Fibroblast of gingiva (primary cell): ENCODE measurements at regions not wholly inside any gene's neighbourhood (a gene's known extent, or its start where the extent isn't known, plus 50 kb on each side); places are given as distances from the start of the nearest gene placed in this dataset.

ENCODE experiments used
- DNase-seq: peaks from one replicate; pipeline ENCODE4 v3.0.0-alpha.2; 2011; ENCODE audit warnings: low read depth

GRCh38 chr1:43065616-43066399 lies 106.3 kb downstream of the EBNA1BP2 start:
- no peak for DNase-seq

DNA sequence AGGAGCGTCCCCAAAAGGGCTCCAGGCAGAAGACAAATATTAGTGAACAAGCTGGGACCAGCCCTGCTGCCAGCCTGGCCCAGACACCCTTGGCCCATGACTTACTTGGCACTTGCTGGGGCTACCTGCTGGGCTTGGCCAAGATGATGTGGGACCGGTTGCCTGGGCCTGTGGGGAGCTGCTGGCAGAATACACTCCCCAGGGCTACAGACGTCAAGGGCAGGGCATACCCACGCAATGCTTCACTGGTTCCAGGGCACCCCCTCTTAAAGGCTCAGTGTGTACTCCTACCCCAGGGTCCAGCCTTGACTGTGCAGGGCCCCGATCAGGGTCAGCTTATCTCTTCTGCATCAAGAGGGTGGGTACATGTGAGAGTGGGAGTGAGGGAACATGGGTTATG lies 106.5 kb upstream of the SLC2A1 start:
- no peak for DNase-seq

DNA sequence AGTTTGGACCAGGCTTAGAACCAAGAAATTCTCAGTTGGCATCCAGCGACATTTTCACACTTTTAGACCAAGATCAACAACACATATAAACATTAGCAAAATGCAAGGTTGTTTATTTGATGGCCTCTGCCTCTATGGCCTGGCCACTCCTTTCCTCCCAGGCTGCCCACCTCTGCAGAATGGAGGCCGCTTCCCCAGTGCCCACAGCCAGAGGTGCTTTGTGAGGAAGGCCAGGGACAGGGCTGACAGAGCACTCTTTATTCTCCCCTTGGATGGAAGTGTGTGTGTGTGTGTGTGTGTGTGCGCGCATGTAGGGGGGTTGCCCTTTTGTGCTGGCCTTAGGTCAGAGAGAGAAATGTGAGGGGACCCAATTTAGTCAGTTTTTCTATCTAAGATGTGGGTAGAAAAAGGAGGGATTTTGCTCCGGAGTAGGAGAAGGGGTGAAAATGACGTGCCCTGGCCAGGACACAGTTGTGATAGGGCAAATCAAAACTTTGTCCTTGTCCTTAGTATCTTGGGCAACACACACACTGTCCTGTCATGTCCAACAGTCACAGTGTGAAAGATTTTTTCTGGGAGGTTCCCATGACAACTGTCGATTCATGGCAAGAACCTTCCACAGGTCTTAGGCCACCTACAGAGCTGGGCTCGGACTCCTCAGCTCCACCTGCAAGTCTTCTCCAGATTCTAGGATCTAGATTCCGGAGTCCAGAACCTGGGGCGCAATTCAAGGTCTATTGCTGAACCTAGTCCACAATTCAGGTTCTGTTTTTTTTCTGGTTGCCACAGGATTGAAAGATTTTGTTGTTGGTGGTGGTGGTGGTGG lies 104.9 kb upstream of the SLC2A1 start:
- no peak for DNase-seq

DNA sequence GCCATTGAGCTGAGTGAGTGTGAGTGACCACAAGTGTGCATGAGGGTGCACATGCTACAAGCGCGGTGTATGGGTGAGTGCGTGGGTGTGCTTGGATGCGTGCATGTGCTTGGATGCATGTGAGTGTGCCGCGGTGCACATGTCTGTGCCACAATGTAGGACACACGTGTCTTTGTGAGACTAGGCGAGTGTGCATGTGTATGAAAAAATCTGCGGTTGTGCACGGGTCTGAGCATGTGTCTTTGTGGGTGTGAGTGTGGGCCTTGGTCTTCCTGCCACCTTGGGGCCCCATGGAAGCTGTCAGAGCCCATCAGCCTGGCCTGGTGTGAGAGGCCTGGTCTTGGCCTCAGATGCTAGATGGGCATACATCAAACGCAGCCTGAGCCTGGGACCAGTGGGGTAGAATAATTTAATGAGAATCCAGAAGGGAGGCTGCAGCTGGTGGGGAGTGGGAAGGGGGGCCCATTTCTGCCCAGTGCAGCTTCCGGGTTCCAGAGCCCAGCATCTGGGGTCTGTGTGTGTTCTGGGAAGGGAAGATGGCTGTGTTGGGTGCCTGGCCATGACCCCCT lies 103.9 kb upstream of the SLC2A1 start:
- no peak for DNase-seq

DNA sequence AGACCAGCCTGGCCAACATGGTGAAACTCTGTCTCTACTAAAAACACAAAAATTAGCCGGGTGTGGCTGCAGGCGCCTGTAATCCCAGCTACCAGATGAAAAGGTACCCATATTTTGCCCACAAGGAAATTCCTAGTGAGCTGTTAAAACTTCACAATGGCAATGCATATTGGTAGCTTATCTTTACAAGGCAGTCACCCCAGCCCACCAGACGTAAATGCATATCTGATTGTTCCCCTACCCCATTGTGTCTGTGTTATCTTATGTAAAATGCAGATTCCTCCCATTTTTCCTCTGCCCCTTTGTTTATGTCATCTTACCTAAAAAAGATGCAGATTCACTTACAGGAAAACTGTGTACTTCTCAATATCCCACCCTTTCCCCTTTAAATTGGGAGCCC lies 103.1 kb upstream of the SLC2A1 start:
- no peak for DNase-seq

DNA sequence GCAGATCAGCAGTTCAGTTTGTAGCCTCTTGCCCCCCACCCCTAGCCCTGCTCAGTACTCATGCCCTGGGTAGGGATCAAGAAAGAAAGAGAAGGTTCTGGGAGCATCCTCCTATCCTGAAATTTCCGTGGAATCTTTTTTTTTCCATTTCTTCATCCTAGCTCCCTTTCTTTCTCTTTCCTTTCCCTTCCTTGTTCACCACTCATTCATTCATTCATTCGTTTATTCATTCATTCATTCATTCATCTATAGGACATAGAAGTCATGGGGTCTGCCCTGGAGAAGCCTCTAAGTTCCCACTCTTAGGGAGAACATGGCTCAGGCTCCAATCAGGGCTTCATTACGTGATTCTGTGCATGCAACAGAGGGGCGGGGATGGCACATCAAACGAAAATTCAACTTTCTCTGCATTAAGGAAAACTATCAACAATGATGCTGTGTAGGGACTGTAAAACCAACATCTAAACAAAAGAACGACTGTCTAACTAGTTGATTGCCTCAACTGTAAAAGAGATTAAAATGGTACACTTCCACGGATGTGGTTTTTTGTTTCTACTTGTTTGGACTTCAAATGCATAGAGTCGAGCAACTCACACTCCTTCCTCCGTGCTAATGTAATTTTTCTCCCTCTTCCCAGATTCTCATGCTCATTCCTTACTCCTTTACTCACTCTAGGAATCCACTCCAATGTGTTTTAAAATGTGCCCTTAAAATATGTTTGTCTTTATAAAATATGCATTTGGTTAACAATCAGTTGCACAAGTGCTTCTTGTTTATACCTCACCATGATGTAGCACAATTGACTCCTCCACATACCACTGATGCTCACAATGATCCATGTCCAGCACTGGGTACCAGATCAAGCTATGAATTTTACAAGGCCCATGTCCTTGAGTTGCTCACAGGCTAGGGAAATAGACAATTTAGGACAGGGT lies 101.2 kb upstream of the SLC2A1 start:
- no peak for DNase-seq

GRCh38 chr1:43058545-43059360 lies 100.1 kb upstream of the SLC2A1 start:
- no peak for DNase-seq

DNA sequence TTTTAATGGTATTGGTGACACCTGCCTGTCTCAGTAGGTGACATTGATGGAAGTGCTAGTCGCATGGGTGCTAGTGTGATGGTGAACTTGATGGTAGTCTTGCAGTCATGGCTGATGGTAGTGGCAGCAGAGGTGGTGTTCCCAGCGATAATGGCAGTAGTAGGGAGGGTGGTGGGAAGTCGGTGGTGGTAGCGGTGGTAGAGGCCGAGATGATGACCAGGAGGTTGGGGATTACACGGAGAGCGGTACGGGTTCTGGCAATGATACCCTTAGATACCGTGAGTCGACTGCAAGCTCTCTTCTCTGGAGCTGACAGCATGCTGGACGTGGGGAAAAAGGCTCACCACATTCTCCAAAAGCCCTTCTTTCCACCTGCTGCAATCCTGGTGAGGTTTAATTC lies 99.4 kb upstream of the SLC2A1 start:
- DNase-seq = no peak

- no peak for DNase-seq
Measured at GRCh38 chr1:43057567-43057966, 98.9 kb upstream of the SLC2A1 start.

- no peak for DNase-seq
Measured at GRCh38 chr1:43056981-43057391, 98.3 kb upstream of the SLC2A1 start.

GRCh38 chr1:43056460-43056859 lies 97.8 kb upstream of the SLC2A1 start:
- no peak for DNase-seq

- DNase-seq = no peak
Measured at GRCh38 chr1:43054961-43055360, 96.3 kb upstream of the SLC2A1 start.

- no peak for DNase-seq
Measured at GRCh38 chr1:43052786-43053439, 94.2 kb upstream of the SLC2A1 start.

- DNase-seq = no peak
Measured at GRCh38 chr1:43052322-43052721, 93.7 kb upstream of the SLC2A1 start.

DNA sequence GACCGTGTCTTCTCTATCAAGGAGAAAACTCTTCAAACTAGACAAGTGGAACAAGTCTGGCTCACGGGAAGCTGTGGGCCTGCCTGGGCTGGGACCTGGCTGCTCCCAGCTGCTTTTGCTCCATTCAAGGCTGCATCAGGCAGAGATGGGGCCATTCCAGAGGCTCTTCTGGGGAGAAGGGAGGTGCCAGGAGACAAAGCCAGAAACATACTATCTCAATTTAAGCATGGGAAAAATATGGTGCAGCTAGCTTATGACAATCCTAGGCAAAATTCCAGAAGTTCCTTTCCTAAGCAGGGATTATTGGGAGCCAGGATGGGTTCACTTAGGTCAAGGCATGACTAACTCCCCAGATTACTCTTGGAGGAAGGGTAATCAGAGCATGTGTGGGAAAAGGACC lies 90.8 kb upstream of the SLC2A1 start:
- DNase-seq = no peak

DNA sequence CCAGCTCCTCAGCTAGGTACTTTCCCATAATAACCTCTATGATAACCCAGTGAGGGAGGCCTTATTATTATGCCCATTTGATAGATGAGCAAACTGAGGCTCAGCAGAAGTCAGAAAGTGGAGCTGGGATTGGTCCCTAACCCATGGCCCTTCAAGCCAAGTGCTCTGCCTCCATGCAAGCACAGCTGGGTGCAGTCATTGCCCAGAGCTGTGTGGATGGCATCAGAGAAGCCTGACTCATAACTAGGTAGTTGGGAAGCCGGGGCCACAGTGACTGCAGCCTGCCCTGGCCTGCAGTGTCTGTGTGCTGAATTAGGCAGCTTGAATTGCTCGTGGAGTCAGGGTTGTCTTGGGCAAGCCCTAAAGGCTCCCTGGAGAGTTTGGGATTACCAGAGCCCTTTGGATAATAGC lies 89.9 kb upstream of the SLC2A1 start:
- DNase-seq = no peak

DNA sequence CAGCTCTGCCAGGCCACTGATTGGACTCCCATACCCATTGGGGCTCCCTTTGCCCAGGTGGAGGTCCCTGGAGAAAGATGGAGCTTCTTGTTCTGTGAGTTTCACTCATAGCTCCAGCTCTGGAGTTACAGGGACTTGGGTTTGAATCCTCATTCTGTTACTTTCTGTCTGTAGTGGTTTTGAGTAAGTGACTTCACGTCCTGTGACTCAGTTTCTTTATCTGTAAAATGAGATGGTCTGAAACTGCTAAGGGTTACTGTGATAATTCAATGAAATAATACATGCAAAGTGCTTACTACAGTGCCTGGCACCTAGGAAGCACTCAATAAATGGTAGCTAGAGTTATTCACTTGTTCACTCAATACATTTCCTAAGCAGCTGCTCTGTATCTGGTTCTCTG lies 88.5 kb upstream of the SLC2A1 start:
- no peak for DNase-seq

- no peak for DNase-seq
Measured at GRCh38 chr1:43044572-43045361, 86.1 kb upstream of the SLC2A1 start.

- DNase-seq = no peak
Measured at GRCh38 chr1:43043695-43044094, 85.0 kb upstream of the SLC2A1 start.
